ENCODE measurements at regions not wholly inside any gene's neighbourhood (a gene's known extent, or its start where the extent isn't known, plus 50 kb on each side); places are given as distances from the start of the nearest gene placed in this dataset.

GRCh38 chr20:50294164-50295088 is 103.8 kb downstream of the CEBPB start:
- TF ChIP-seq CTCF (conservative IDR thresholded peaks at IDR 0.05) (peak; percentile 27; the same call in 1 of the 2 replicates), EZH2 (IDR thresholded peaks at IDR 0.05; ENCODE audit: low read depth) (no peak)

Data from PC-9 (cell line).